Caco-2 (cell line): ENCODE measurements at regions not wholly inside any gene's neighbourhood (a gene's known extent, or its start where the extent isn't known, plus 50 kb on each side); places are given as distances from the start of the nearest gene placed in this dataset.
"Not testable (repeated sequence)": the region's sequence is repeated elsewhere in the genome, so short reads cannot be mapped to it uniquely, and the experiment has no call there.

Experiments
- BruUV-seq: library from RNA; stranded (reverse); fragments of 400-500 nt; replicated peaks from 2 replicates; lab custom pipeline; 2021; lab: Mats Ljungman, UMichigan
- CTCF ChIA-PET: fragments of 300-600 bp; sonication (Branson Sonifier 250); formaldehyde crosslinking; loops from one replicate; lab custom pipeline; 2022; ENCODE audit warnings: antibody characterized with exemption; lab: Charles Lee
- POLR2A ChIA-PET: fragments of 300-600 bp; sonication (Branson Sonifier 250); formaldehyde crosslinking; loops from one replicate; lab custom pipeline; 2022; ENCODE audit warnings: antibody characterized with exemption; lab: Charles Lee
- DNase-seq, 2 experiments: peaks; one replicate each; pipeline versions ENCODE4 v3.0.0 to v3.0.0-alpha.2; 2020 to 2022
- H3K27me3 ChIP-seq: replicated peaks from 2 replicates; pipeline ENCODE4 v1.6.0; 2011; ENCODE audit warnings: low read length; ENCODE audit not compliant: control insufficient read depth, insufficient read depth
- H3K36me3 ChIP-seq: 2 replicates; pipeline ENCODE4 v1.5.1; 2011; ENCODE audit warnings: low read length; ENCODE audit not compliant: control insufficient read depth, insufficient read depth
- H3K4me1 ChIP-seq: fragments of 250-450 bp; sonication (Bioruptor Pico); 2 replicates; pipeline ENCODE4 v1.5.1; 2020; ENCODE audit warnings: mild to moderate bottlenecking
- H3K4me3 ChIP-seq: 2 replicates; pipeline ENCODE4 v1.5.1; 2011; ENCODE audit warnings: low read depth, mild to moderate bottlenecking, control low read depth, low read length
- H3K9me3 ChIP-seq: fragments of 250-450 bp; sonication (Bioruptor Pico); 2 replicates; pipeline ENCODE4 v1.5.1; 2020; ENCODE audit warnings: mild to moderate bottlenecking, moderate library complexity
- H3K27ac Mint-ChIP-seq: one replicate; pipeline ENCODE4 v1.8.0; 2022; ENCODE audit warnings: mixed read lengths; ENCODE audit not compliant: unreplicated experiment
- H3K27me3 Mint-ChIP-seq: one replicate; pipeline ENCODE4 v1.8.0; 2022; ENCODE audit warnings: mixed read lengths; ENCODE audit not compliant: insufficient read depth, unreplicated experiment
- H3K36me3 Mint-ChIP-seq: one replicate; pipeline ENCODE4 v1.8.0; 2022; ENCODE audit warnings: mild to moderate bottlenecking, mixed read lengths; ENCODE audit not compliant: insufficient read depth, unreplicated experiment
- H3K4me1 Mint-ChIP-seq: one replicate; pipeline ENCODE4 v1.8.0; 2022; ENCODE audit warnings: low read depth, mixed read lengths; ENCODE audit not compliant: unreplicated experiment
- H3K4me3 Mint-ChIP-seq: one replicate; pipeline ENCODE4 v1.8.0; 2022; ENCODE audit warnings: mild to moderate bottlenecking, moderate library complexity, mixed read lengths; ENCODE audit not compliant: unreplicated experiment
- H3K9me3 Mint-ChIP-seq: one replicate; pipeline ENCODE4 v1.8.0; 2022; ENCODE audit warnings: mixed read lengths; ENCODE audit not compliant: unreplicated experiment
- intact Hi-C: fragments of 100-400 bp; cut with micrococcal nuclease; formaldehyde crosslinking; loops from one replicate; pipeline ENCODE4 v1.10.0; 2022; ENCODE audit not compliant: unreplicated experiment
- TF ChIP-seq, protein P1 (sequence below), 2 experiments: fragments of 200-600 bp in 1 of 2; IDR thresholded peaks; 1 replicate in 1 of 2; 2 replicates in 1 of 2; pipeline versions ENCODE4 v1.5.1 to v1.8.0; 2011 to 2022; ENCODE audit warnings: antibody characterized with exemption in 1 of 2, control low read depth in 1 of 2, inconsistent platforms in 1 of 2, low read depth in 1 of 2, low read length in 1 of 2, mild to moderate bottlenecking in 1 of 2, moderate library complexity in 1 of 2; ENCODE audit not compliant: insufficient read depth in 1 of 2, severe bottlenecking in 1 of 2, unreplicated experiment in 1 of 2

DNA sequence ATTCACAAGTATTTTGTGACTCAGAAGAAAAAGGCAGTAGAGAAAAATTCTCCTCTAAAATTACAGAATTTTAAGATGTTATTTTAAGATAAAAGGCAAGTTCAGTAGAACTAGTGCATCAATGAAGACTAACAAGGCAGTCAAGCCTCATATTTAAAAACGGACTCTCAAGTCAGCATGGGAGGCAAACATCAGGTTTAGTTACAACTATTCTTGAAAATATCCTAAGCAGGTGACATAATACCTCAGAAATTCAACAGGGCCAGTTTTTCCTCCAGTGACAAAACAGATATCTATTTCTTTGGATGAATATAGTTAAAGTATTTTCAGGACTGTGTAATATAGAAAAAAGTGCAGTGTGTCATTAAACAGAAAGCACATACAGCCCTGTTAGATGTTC, 194.0 kb upstream of the NMUR2 start:
- no peaks in the 10 kb centered on the region for H3K4me1 Mint-ChIP-seq
- TF ChIP-seq, protein P1, sequence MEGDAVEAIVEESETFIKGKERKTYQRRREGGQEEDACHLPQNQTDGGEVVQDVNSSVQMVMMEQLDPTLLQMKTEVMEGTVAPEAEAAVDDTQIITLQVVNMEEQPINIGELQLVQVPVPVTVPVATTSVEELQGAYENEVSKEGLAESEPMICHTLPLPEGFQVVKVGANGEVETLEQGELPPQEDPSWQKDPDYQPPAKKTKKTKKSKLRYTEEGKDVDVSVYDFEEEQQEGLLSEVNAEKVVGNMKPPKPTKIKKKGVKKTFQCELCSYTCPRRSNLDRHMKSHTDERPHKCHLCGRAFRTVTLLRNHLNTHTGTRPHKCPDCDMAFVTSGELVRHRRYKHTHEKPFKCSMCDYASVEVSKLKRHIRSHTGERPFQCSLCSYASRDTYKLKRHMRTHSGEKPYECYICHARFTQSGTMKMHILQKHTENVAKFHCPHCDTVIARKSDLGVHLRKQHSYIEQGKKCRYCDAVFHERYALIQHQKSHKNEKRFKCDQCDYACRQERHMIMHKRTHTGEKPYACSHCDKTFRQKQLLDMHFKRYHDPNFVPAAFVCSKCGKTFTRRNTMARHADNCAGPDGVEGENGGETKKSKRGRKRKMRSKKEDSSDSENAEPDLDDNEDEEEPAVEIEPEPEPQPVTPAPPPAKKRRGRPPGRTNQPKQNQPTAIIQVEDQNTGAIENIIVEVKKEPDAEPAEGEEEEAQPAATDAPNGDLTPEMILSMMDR (IDR thresholded peaks at IDR 0.05; ENCODE audit: insufficient read depth in 1 of 2, low read depth in 1 of 2, low read length in 1 of 2, severe bottlenecking in 1 of 2, unreplicated experiment in 1 of 2): no peak
- H3K27ac Mint-ChIP-seq: no peak overlapping the region
- intact Hi-C loops: no loop called here
- H3K9me3 ChIP-seq: no peaks in the 10 kb centered on the region
- DNase-seq: no peak
- no peaks in the 10 kb centered on the region for H3K27me3 Mint-ChIP-seq
- H3K9me3 Mint-ChIP-seq: no peaks in the 10 kb centered on the region
- no peaks in the 10 kb centered on the region for H3K4me1 ChIP-seq
- ChIA-PET CTCF (no interaction called here), POLR2A (no interaction called here)
- H3K27me3 ChIP-seq: no peaks in the 10 kb centered on the region
- no TSS peak for BruUV-seq
- no peak overlapping the region for H3K4me3 ChIP-seq
- no peaks in the 10 kb centered on the region for H3K36me3 ChIP-seq
- H3K36me3 Mint-ChIP-seq: no peaks in the 10 kb centered on the region
- H3K4me3 Mint-ChIP-seq: no peak overlapping the region

DNA sequence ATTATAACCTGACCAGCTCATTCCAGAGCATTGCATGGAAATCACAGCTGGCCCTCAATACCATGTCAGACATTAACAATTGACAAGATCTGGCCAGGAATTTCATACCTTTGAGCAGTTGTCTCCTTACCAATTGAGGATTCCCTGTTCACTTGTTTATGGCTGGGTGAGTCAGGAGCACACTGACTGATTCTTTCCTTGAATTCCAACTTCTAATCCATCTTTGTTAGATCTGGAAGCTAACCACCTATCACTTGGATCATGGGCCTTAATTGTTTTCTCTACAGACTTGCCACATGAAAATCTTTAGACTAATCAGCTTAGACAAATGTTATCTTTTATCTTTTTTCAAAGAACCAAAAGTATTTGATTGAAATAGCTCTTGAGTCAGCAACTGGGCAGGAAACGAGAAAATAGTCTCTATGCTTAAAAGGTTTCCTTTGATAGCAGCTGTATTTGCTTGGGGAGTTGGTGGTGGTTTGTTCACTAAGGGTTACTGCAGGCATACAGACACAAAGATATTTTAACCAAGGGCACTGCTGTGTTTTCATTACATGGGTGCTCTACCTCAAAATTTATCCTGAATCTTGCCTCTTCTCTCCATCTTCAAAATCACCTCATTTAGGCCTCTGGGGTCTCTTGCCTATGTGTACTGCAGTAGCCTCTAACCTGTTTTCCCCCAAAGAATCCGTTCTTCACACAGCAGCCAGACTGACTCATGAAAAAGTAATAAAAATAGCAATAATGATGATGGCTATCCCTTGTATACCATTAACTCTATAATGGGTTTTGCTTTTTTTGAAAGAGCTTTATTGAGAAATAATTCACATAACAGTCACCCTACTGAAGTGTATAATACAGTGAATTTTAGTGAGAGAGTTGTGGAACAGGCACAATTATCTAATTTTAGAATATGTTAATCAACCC, 197.0 kb upstream of the NMUR2 start:
- Mint-ChIP-seq H3K4me3 (no peak overlapping the region), H3K27ac (no peak overlapping the region), H3K27me3 (no peaks in the 10 kb centered on the region), H3K4me1 (no peaks in the 10 kb centered on the region), H3K36me3 (no peaks in the 10 kb centered on the region), H3K9me3 (no peaks in the 10 kb centered on the region)
- POLR2A ChIA-PET: no interaction called here
- no TSS peak for BruUV-seq
- intact Hi-C loops: no loop called here
- TF ChIP-seq, protein P1 (IDR thresholded peaks at IDR 0.05; ENCODE audit: insufficient read depth in 1 of 2, low read depth in 1 of 2, low read length in 1 of 2, severe bottlenecking in 1 of 2, unreplicated experiment in 1 of 2): no peak
- no peaks in the 10 kb centered on the region for H3K9me3 ChIP-seq
- CTCF ChIA-PET: no interaction called here
- H3K4me3 ChIP-seq: no peak overlapping the region
- H3K27me3 ChIP-seq: no peaks in the 10 kb centered on the region
- no peak for DNase-seq
- H3K4me1 ChIP-seq: no peaks in the 10 kb centered on the region
- no peaks in the 10 kb centered on the region for H3K36me3 ChIP-seq

DNA sequence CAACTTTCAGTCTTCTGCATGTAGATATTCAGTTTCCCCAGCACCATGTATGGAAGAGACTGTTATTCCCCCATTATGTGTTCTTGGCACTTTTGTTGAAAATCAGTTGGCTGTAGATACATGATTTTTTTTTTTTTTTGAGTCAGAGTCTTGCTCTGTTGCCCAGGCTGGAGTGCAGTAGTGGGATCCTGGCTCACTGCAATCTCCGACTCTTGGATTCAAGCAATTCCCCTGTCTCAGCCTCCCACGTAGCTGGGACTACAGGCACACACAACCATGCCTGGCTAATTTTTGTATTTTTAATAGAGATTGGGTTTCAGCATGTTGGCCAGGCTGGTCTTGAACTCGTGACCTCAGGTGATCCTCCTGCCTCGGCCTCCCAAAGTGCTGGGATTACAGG, 201.0 kb upstream of the NMUR2 start:
- H3K4me1 ChIP-seq, POLR2A ChIA-PET, BruUV-seq, H3K36me3 Mint-ChIP-seq, DNase-seq, H3K27me3 ChIP-seq, intact Hi-C loops, H3K36me3 ChIP-seq, H3K4me1 Mint-ChIP-seq, H3K27me3 Mint-ChIP-seq, H3K9me3 ChIP-seq, CTCF ChIA-PET, H3K9me3 Mint-ChIP-seq, H3K4me3 Mint-ChIP-seq, H3K27ac Mint-ChIP-seq, H3K4me3 ChIP-seq: not testable (repeated sequence)
